GM21360 (cell line): ENCODE measurements at regions not wholly inside any gene's neighbourhood (a gene's known extent, or its start where the extent isn't known, plus 50 kb on each side); places are given as distances from the start of the nearest gene placed in this dataset.

ENCODE experiments used
- ATAC-seq: cut with Tn5 transposase; IDR thresholded peaks from one replicate; pipeline ENCODE4 v1.9.1; 2021; ENCODE audit warnings: mild to moderate bottlenecking, moderate library complexity; ENCODE audit not compliant: unreplicated experiment

DNA sequence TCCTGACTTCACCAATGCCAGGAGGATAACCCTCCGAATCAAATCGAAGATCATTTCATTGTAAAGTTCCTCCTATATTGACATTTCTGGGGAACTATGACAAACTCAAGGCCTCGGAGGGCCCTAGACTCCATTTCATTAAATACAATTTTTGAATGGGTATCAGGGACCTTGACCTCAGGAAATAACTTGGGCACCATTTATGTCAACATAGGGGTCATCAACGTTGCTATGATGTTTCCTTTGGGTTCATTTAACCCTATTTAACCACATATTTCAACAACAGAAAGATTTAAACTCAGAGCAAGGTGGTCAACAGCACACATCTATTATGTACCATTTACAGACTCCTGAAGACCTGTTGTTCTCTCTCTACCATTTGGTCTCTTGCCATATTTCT is 395.1 kb downstream of the TRIML1 start:
- ATAC-seq: no peak

DNA sequence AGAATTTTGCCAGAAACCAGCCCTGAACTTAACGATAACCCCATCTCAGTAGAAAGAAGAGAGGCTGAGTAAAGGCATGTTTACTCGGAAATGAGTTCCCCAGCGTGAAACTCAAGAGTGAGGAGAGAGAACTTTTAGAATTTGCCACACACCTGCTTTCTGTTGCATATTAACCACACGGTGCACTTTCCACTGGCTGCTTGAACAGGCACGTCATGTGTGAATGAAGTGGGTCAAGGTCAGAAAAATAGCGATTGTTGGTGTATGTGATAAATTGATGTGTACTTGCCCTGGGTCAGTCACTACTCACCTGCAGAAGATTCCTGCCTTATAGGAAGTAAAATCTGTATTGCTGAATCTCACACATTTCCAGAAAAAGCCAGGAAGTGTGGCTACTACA is 395.7 kb downstream of the TRIML1 start:
- no peak for ATAC-seq

DNA sequence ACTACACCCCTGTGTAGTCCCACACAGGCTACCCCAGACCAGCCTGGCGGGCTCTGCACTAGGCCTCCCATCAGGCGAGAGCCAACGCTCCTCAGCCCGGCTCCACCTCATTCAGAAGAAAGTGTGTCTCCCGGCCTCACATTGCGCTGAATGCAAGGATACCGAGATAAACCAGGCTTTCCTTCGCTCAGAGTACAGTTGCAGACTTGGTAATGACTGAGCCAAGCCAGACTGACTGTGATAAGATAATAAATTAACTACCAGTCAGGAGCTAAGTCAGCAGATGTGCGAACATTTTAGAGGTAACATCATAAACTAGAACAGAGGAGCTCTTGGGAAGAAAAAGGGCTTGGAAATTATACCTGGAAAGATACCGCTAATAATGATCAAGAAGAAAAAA is 397.6 kb downstream of the TRIML1 start:
- no peak for ATAC-seq

DNA sequence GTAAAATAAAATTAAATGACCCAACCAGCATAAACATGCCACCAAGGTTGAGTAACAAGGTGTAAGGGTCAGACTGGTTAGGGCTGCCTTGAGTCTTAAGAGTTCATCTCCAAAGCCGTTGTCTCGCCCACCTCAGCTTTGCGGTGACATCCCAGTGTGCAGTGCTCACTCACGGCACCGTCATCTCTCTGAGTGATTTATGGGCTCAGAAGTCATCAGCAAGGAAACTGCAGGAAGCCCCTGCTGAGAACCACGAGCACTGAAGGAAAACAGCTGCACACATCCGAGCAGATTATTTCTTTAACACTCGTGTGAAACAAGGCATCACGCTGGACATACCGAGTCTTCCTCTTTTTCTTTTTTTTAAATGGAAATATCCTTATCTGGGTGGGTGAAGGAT is 411.1 kb downstream of the TRIML1 start:
- ATAC-seq: no peak

DNA sequence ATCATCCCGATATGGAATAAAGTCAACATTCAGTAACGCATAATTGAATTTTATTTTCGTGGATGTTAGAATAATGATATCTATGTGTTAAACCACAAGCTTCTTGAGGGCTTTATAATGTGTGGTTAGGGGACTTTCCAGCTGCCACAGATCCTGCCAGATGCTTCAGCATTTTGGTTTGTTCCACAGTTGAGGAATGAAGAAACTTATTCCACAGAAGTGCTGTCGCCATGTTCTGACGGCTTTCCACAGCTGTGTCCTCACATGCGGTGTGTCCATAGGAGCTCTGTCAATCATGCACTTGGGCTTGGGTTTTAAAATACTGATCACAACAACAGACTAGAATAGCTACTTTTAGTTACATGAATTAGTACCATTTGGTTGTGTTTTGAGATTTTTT is 411.9 kb downstream of the TRIML1 start:
- ATAC-seq: no peak

DNA sequence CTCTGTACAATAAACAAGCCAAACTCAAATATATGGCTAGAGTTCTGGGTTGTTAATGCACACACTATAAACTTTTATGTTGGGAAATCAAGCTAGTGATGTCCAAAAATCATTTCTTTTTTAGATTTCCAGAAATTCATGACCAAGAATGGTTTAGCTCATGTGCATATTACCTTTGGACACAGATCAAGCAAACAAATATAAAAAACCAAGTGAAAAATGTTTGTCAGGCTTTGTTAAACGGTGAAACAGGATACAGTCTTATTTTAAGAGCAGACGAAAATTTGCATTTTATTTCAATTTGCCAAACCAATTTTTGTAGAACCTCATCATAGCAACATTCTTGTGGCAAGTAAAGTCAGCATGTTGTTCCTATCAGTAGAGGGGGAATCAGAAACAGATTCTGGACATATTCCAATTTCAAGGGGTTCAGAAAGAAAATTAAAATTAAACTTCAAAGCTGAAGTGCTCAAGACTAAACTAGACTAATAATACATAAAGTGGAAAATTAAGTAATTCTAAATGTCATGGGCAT is 413.6 kb downstream of the TRIML1 start:
- ATAC-seq: no peak

DNA sequence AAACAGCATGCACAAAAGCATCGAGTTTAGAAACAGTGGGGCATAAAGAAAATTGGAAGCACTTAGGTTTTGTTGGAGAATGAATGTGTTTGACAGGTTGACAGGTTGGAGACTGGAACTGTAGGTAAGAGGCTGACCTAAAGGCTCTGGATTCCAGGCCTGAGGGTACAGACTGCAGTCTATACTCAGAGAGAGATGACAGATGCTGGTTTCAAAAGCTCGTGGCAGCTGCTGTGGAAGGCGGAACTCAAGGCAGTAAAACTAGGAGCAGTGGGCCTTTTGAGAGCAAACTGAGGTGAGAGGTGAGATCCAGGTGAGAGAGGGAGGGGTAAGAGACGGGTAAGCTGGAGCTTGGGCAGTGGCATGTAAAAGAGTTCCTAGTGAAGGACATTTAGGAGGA is 415.2 kb downstream of the TRIML1 start:
- no peak for ATAC-seq

DNA sequence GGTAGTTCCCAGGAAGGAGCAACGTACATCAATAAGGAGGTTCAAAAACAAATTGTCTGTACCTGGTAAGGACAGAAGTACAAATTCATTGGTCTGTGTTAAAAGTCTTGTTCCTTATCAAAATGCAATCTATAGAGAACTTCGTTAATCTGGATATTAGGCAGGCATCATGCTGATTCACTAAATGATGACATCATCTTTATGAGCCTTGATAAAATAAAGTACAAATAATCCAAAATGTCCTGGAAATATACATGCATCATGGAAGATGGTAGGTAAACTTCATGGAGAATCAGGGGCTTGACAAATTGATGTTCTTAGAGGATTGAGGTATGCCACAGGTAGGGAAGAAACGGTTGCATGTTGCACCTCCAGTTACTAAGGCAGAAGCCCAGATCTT is 433.9 kb downstream of the TRIML1 start:
- ATAC-seq: no peak

DNA sequence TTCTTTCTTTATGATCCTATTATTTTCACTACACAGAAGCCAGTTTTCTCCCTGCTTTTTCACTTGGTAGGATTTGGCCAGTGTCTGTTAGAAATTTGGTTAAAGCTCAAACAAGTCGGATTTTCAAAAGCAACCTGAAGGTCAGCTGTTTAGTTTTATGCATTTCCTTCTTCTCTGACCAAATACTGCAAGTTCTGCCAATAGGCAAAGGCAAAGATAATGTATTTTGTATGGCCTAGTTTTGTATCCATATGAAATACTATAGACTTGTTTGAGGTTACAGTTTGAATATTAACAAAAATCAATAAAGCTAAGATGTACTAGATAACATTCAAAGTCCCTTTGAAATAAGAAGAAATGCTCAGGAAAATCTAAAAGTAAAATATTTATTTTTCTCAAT is 439.4 kb downstream of the TRIML1 start:
- ATAC-seq: no peak

DNA sequence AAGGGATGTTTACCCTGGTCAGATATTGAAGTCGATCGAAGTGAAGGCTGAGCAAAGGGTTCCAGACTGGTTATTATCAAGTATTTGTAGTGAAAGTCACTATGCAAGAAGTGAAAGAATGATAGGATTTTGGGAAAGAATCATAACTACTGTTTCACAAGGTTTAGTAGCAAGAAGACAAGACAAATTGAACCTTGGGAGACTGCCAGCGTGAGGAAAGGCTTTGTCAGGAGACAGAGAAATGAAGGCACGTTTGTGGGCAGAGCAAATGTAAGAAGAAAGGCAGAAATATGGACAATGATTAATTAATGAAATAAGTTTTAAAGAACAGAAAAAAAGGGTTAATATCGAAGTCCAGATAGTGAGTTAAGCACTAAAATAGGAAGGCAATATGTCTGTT is 456.8 kb downstream of the TRIML1 start:
- no peak for ATAC-seq

DNA sequence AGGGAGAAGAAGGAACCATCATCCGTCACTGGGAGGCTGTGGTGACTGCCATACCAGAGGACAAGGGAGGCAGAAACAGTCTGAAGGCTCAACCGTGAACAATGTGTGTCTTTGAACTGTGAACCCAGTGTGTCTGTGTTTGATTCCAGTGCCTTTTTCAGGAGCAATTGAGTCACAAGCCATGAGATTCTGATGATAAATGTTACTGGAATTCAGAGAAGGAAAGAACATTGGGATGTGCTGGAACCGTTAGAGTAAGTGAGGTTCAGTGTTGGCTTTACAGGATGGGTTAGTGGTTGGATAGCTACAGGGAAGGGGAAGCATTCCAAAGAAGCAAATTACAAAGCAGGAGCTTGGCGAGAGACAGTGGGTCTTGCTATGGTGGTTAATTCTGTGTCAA is 464.4 kb downstream of the TRIML1 start:
- ATAC-seq: no peak

DNA sequence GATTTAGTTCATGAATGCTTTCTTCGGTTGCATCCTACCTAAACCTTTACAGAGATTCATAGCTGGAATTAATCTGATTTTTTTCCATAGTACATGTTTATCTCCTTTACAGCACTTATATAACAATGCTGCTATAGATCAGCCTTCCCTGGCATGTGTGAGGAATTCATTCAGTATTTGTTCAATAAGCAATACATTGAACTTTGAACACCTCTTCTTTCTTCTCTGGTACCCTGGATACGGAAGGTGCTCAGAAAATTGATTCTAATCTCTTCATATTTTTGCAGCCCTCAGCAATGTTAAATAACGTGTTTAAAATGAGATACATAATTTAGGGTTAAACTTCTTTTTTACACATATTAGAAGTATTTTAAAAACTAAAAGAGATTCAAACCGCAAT is 467.4 kb downstream of the TRIML1 start:
- ATAC-seq: no peak

DNA sequence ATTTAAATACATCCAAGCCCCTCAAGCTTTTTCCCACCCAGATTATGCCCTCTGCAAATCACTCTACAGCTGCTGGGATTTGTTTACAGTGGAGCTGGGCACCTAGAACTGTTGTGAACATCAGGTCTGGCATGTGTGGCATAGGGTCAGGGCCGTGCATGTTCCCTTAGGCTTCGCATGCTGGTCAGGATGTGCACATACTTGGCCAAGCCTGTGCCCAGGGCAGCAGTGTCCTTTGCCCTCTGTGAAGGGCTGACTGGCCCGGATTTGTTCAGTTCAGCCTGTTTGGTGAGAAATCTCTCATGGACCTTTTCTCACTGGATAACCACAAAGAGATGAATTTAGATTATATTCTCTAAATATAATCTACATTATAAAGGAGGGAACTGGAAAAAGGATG is 471.9 kb downstream of the TRIML1 start:
- no peak for ATAC-seq

DNA sequence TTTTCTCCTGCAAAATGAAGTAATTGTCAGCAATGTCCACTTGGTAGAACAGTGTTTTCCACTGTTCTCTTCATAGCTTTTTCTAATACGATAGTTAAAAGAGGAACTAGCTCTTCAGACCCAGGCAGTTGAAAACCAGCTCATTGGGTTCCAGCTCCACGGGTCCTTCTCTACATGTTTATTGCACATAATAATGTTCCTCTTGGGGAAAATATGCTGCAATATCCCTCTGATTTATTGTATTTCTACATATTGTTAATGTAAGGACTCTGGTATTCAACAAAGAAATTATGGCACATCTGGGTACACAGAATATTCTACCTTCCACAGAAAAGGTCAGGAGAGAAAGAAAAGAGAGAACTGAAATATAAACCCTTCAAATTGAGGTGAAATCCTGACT is 473.4 kb downstream of the TRIML1 start:
- no peak for ATAC-seq

DNA sequence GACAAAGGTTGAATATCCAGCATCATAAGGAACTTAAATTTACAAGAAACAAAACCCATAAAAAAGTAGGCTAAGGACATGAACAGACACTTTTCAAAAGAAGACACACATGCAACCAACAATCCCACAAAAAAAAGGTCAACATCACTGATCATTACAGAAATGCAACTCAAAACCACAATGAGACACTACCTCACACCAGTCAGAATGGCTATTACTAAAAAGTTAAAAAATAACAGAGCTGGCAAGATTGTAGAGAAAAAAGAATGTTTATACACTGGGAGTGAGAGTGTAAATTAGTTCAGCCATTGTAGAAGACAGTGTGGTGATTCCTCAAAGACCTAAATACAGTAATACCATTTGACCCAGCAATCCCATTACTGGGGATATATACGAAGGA is 474.7 kb downstream of the TRIML1 start:
- no peak for ATAC-seq

DNA sequence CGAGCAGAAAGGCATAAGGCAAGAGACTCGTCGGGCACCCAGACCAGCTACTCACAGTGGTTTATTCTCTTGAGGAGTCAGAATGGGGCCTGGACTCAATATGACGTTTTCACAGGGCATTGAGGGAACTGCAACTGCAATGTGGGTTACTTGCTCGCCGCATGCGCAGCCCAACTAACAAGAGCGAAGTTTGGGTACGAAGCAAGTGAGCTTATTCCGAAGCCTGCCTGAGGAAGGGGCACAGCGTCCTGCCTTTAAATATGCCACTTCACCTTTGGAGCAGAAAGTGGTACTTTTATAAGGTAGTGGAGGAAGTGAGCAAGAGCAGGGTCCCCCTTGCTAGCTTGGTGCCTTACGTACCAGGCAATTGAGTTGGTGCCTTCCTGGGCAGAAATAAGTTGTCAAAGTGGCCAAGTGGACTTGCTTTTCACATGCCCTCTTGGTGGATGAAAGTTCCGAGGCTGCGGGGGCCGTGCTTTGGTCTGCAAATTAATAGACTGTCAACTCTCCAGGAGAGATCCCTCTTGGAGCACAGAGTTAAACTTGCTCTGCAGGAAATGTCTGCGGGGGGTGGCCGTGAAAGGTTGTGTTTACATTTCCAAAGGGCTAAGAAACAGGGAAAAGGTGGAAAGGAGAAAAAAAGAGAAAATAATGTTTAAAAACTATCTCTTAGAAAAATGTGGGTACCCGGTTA is 480.4 kb downstream of the TRIML1 start:
- ATAC-seq: no peak

DNA sequence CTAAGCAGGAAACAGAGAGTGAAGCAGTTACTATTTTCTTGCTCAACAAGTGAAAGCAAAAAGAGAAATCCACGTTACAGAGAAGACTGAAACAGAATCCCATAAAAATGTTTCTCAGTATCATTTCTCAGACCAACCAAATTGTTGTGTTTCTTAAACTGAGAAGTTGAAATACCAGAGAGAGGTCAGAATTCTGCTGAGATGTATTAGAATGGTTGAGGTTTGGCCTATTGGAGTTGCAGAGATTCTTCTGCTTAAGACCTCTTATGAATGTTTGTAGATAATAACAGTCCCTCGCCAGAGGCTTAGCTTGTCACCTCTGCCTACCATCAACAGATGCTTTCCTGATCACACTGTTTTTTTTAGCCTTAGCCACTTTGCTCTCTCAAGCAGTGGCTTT is 481.4 kb downstream of the TRIML1 start:
- no peak for ATAC-seq

DNA sequence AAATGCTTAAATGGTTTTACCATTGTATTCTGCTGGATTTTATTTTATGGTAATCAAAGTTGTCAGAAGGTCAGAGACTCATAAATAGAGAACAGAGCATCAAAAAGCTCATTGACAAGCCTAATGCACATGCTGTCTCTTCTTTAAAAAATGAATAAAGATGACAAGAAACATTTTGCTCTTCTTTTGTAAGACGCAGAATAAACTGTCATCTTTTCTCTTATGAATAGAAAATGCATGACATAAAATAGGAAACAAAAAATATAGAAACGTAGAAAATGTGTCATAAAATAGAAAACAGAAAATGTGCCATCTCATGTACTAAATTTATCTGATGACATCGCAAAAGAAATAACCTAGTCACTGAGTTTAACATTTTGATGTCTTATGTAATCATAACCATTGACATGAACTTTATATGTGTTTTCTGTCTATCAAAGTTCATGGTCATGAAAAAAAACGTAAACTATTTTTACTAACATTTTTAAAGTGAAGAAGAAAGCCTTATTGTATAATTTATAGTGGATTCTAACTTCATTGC is 484.1 kb downstream of the TRIML1 start:
- ATAC-seq: no peak

DNA sequence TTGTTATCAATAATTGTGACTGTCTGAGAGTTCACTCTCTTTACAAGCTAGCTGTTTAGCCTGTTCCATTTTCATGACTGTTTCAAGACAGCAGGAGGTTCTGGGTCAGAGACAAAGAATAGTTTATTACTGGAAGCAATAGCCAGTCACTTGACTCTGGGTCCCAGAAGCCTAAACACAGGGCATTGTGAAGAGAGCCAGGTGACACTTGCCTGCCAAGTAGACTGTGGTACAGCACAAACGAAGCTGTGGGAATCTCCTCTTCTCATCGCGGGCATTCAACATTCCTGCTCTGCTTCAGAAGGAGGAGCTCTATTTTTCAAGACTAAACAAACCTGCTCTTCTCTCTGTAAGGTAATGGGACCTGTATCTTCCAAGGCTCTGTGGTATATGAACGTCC is 485.1 kb downstream of the TRIML1 start:
- no peak for ATAC-seq

DNA sequence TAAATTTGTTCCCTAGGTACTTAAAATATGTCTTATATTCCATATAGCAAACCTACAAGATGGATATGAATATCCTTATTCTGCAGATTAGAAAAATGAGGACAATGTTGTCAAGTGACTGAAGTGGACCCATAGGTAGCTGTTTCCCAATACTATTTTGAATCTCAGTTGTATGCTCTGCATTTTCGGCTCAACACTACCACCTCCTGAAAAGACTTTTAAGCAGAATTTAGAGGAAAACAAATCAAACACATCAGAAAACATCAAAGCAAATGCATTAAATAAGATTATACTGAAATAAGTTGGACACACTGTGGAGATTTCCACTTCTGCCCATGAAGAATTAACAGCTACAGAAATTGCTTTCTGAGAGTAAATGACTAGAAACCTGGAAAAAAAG is 488.7 kb downstream of the TRIML1 start:
- ATAC-seq: no peak

DNA sequence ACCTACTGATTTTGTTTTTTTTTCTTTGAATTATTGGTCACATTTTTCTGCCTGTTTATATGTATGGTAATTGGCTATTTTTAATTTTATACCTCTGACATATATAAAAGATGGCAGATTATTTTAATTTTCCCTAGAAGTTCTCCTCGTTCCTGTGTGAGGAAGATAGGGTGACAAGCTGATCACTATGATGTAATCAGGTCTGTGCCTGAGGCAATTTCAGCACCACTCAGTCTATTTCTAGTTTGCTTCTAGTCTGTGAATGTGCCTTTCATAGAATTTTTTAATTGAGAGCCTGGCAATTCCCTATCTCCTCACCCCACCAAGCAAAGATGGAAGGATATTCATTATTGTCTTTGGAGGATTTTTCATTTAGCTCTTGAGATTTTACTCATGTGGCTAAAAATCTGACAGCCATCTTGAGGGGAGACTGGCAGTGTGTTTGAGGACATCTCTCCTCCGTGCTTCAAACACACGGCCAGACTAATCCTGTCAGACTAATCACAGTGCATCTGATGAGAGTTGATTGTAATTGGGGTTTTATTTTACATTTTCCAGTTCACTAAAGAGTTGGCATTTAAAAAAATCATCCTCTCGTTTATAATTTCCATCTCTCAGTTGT is 500.3 kb downstream of the TRIML1 start:
- ATAC-seq: no peak

DNA sequence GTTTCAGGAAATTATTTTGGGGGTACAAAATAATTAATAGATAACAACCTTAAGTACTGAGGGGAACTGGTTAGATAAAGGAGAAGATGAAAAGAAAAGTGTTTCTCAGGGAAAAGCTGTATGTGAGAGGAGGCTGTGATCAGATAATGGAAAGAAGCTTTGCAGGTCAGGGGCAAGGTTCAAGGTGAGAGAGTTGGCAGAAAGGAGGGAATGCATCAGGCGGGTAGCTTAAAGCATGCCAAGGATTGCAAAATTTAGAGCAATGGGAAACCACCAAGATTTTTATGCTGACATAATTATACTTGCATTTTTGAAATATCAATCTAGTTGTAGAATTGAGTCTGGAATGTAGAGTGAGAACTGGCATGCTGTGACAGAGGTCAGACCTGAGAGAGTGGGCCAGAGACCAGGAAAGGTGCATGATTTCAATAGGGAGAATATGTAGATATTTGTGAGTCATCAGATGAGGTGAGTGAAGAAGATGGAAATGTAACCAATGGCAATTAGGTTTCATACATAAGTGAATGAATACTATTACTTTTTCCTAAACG is 508.7 kb downstream of the TRIML1 start:
- no peak for ATAC-seq
